GM12878 (cell line): ENCODE measurements at regions not wholly inside any gene's neighbourhood (a gene's known extent, or its start where the extent isn't known, plus 50 kb on each side); places are given as distances from the start of the nearest gene placed in this dataset.
A peak's percentile ranks its signal among the peaks of the same experiment; 100 is the strongest.

ENCODE experiments used
- ATAC-seq: fragments of 200-7000 bp; cut with Tn5 transposase; 3 replicates; pipeline ENCODE4 v1.9.1; 2020; ENCODE audit warnings: mild to moderate bottlenecking, moderate library complexity
- BruUV-seq: library from RNA; stranded (reverse); fragments of 400-500 nt; replicated peaks from 2 replicates; lab custom pipeline; 2021; lab: Mats Ljungman, UMichigan
- CTCF ChIA-PET: fragments of 300-600 bp; sonication (Branson Sonifier 250); formaldehyde crosslinking; extraction: SDS; loops from one replicate; lab custom pipeline; 2021; ENCODE audit warnings: inconsistent platforms; lab: Yijun Ruan, JAX
- POLR2A ChIA-PET: fragments of 350-600 bp; formaldehyde crosslinking; extraction: SDS; loops from one replicate; lab custom pipeline; 2021; ENCODE audit warnings: inconsistent platforms; lab: Charles Lee
- RAD21 ChIA-PET: fragments of 300-600 bp; sonication (Branson Sonifier 250); formaldehyde crosslinking; loops from one replicate; lab custom pipeline; 2023; ENCODE audit warnings: antibody characterized with exemption; ENCODE audit not compliant: unreplicated experiment; lab: Charles Lee
- SMC1A ChIA-PET: fragments of 300-600 bp; sonication (Branson Sonifier 250); formaldehyde crosslinking; loops from one replicate; lab custom pipeline; 2023; ENCODE audit not compliant: unreplicated experiment, uncharacterized antibody; lab: Charles Lee
- DNase-seq: peaks from one replicate; pipeline ENCODE4 v3.0.0-alpha.2; 2011; ENCODE audit warnings: low read depth, low spot score
- FAIRE-seq: peaks from 3 replicates; lab custom pipeline; 2011; peaks lifted over from hg19 to GRCh38; lab: Jason Lieb, UNC
- H2AFZ ChIP-seq: 2 replicates; pipeline ENCODE4 v1.6.0; 2011; ENCODE audit warnings: low read depth, low read length, control low read depth; ENCODE audit not compliant: control insufficient read depth
- H3K27ac ChIP-seq: 2 replicates; pipeline ENCODE4 v1.5.1; 2011; ENCODE audit warnings: control low read depth; ENCODE audit not compliant: control insufficient read depth, insufficient read depth
- H3K27me3 ChIP-seq, 2 experiments: replicated peaks in 1 of 2; 2 replicates each; pipeline versions ENCODE4 v1.6.0 to v1.6.1; 2011; ENCODE audit warnings: low read length in 1 of 2; ENCODE audit not compliant: control insufficient read depth in 2 of 2, insufficient read depth in 2 of 2
- H3K36me3 ChIP-seq, 2 experiments: 2 replicates each; pipeline ENCODE4 v1.5.1; 2011; ENCODE audit warnings: low read length in 1 of 2; ENCODE audit not compliant: control insufficient read depth in 2 of 2, insufficient read depth in 2 of 2
- H3K4me1 ChIP-seq: 2 replicates; pipeline ENCODE4 v1.6.1; 2011; ENCODE audit warnings: mild to moderate bottlenecking, low read length, moderate library complexity, mixed read lengths; ENCODE audit not compliant: control insufficient read depth, insufficient read depth
- H3K4me2 ChIP-seq: 2 replicates; pipeline ENCODE4 v1.6.0; 2011; ENCODE audit warnings: control low read depth; ENCODE audit not compliant: control insufficient read depth, insufficient read depth
- H3K4me3 ChIP-seq: fragments of 200-600 bp; sonication (generic); 2 replicates; pipeline ENCODE4 v1.5.1; 2016
- H3K79me2 ChIP-seq: 2 replicates; pipeline ENCODE4 v1.6.0; 2011; ENCODE audit warnings: low read length; ENCODE audit not compliant: control insufficient read depth, insufficient read depth
- H3K9ac ChIP-seq: 2 replicates; pipeline ENCODE4 v1.8.0; 2011; ENCODE audit warnings: low read length, control low read depth, mixed read lengths; ENCODE audit not compliant: control insufficient read depth, insufficient read depth
- H3K9me3 ChIP-seq: replicated peaks from 3 replicates; pipeline ENCODE4 v1.5.1; 2011; ENCODE audit warnings: mild to moderate bottlenecking, low read length; ENCODE audit not compliant: control insufficient read depth, insufficient read depth
- H4K20me1 ChIP-seq: 2 replicates; pipeline ENCODE4 v1.6.0; 2011; ENCODE audit not compliant: control insufficient read depth, insufficient read depth
- RAD21 ChIP-seq: IDR thresholded peaks from 2 replicates; pipeline ENCODE4 v1.6.1; 2011; ENCODE audit warnings: mild to moderate bottlenecking, low read depth, low read length, moderate library complexity; ENCODE audit not compliant: insufficient read depth
- WGBS: methylation state at CpG from one replicate; pipeline ENCODE4 v1.1.6; 2016; ENCODE audit warnings: low lambda C conversion rate; ENCODE audit not compliant: insufficient replicate concordance, insufficient coverage; ENCODE audit errors: missing lambda C conversion rate; 5-methylcytosine and 5-hydroxymethylcytosine counted together
- in situ Hi-C: fragments of 300-500 bp; cut with MboI; formaldehyde crosslinking; loops from 9 replicates; pipeline ENCODE4 v1.14.3; 2018; ENCODE audit warnings: mixed read lengths
- intact Hi-C: fragments of 100-400 bp; cut with micrococcal nuclease; formaldehyde crosslinking; loops from one replicate; pipeline ENCODE4 v1.14.2; 2022; ENCODE audit not compliant: unreplicated experiment
- TF ChIP-seq, protein P1 (sequence below): fragments of 450-650 bp; IDR thresholded peaks from 2 replicates; pipeline ENCODE4 v1.6.1; 2017; ENCODE audit warnings: mild to moderate bottlenecking
- TF ChIP-seq, protein P2 (sequence below), 3 experiments: IDR thresholded peaks in 2 of 3; conservative IDR thresholded peaks in 1 of 3; 2 replicates each; pipeline ENCODE4 v1.5.1; 2011; ENCODE audit warnings: low read depth in 3 of 3, low read length in 3 of 3, mild to moderate bottlenecking in 3 of 3, control low read depth in 2 of 3, moderate library complexity in 2 of 3, inconsistent platforms in 1 of 3, mixed read lengths in 1 of 3; ENCODE audit not compliant: control insufficient read depth in 2 of 3, insufficient read depth in 1 of 3; ENCODE audit errors: extremely low read depth in 1 of 3

DNA sequence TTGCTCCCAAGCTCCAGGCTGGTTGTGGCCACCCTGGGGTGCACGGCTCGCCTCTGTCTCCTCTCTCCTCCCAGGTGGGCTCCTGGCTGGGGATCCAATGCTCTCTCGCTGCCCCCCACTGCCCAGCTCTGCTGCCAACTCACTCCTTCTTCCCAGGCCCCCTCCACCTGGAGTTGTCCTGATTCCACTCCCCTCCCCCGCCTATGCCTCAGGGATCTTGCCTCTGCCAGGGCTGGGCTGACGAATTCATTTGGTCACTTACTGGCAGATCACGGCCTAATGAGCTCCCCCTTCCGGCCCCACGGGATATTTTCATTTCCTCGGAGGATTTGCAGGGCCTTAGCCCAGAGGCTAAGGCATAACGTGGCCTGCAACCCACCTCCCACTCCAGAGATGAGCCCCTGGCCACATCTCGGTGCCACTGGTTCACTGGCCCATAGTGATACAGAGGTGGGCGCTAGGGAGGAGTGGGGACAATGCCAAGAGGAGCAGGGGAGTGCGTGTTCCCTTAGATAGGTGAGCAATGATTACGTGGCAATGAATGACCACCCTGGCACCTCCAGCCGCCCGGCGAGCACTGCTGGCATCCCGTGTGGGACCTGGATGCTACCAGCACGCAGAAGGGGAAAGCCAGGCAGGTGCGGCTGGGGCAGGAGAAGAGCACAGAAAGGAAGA is 344.6 kb upstream of the SHH start:
- Histone ChIP-seq H2AFZ (no peak overlapping the region), H3K4me3 (no peak overlapping the region), H4K20me1 (no peaks in the 10 kb centered on the region), H3K9ac (no peak overlapping the region), H3K27me3 (peaks cover 0 to 2% of the 10 kb centered on the region in 2 experiments; a peak in 1 of 4 replicates), H3K79me2 (no peaks in the 10 kb centered on the region), H3K9me3 (no peaks in the 10 kb centered on the region), H3K36me3 (no peaks in the 10 kb centered on the region), H3K4me2 (no peak overlapping the region), H3K4me1 (no peaks in the 10 kb centered on the region), H3K27ac (no peak overlapping the region)
- TF ChIP-seq, protein P1, sequence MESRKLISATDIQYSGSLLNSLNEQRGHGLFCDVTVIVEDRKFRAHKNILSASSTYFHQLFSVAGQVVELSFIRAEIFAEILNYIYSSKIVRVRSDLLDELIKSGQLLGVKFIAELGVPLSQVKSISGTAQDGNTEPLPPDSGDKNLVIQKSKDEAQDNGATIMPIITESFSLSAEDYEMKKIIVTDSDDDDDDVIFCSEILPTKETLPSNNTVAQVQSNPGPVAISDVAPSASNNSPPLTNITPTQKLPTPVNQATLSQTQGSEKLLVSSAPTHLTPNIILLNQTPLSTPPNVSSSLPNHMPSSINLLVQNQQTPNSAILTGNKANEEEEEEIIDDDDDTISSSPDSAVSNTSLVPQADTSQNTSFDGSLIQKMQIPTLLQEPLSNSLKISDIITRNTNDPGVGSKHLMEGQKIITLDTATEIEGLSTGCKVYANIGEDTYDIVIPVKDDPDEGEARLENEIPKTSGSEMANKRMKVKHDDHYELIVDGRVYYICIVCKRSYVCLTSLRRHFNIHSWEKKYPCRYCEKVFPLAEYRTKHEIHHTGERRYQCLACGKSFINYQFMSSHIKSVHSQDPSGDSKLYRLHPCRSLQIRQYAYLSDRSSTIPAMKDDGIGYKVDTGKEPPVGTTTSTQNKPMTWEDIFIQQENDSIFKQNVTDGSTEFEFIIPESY, result no peak
- TF ChIP-seq, protein P2, sequence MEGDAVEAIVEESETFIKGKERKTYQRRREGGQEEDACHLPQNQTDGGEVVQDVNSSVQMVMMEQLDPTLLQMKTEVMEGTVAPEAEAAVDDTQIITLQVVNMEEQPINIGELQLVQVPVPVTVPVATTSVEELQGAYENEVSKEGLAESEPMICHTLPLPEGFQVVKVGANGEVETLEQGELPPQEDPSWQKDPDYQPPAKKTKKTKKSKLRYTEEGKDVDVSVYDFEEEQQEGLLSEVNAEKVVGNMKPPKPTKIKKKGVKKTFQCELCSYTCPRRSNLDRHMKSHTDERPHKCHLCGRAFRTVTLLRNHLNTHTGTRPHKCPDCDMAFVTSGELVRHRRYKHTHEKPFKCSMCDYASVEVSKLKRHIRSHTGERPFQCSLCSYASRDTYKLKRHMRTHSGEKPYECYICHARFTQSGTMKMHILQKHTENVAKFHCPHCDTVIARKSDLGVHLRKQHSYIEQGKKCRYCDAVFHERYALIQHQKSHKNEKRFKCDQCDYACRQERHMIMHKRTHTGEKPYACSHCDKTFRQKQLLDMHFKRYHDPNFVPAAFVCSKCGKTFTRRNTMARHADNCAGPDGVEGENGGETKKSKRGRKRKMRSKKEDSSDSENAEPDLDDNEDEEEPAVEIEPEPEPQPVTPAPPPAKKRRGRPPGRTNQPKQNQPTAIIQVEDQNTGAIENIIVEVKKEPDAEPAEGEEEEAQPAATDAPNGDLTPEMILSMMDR (IDR thresholded peaks at IDR 0.05 in 2 of 3, conservative IDR thresholded peaks at IDR 0.05 in 1 of 3; ENCODE audit: control insufficient read depth in 2 of 3, extremely low read depth in 1 of 3, insufficient read depth in 1 of 3, low read depth in 3 of 3, low read length in 3 of 3), result peak in 2 of 3 experiments; percentile 24 to 34; a peak in 2 of 6 replicates
- TF ChIP-seq RAD21, result 0 out of 2 replicates have a peak, but pooled peaks have one; percentile 15
- no peak for FAIRE-seq
- BruUV-seq, result no TSS peak
- DNase-seq, result no peak
- CTCF ChIA-PET, result interaction anchor here (0.6 to 0.7 kb wide), 2 partner anchors 88 to 251 kb away, joined by 3 to 4 read pairs; no protein-coding TSS in a partner anchor
- intact Hi-C loops, result loop anchor here (10.0 kb wide), 1 partner anchor 342 kb away; the partner anchor contains the start of gene SHH
- 51% methylated on average over 18 of the region's 20 CpGs for WGBS
- RAD21 ChIA-PET, result no interaction called here
- SMC1A ChIA-PET, result no interaction called here
- peak; percentile 59 for ATAC-seq
- POLR2A ChIA-PET, result no interaction called here
- in situ Hi-C loops, result no loop called here
